ENCODE measurements at regions not wholly inside any gene's neighbourhood (a gene's known extent, or its start where the extent isn't known, plus 50 kb on each side); places are given as distances from the start of the nearest gene placed in this dataset.

DNA sequence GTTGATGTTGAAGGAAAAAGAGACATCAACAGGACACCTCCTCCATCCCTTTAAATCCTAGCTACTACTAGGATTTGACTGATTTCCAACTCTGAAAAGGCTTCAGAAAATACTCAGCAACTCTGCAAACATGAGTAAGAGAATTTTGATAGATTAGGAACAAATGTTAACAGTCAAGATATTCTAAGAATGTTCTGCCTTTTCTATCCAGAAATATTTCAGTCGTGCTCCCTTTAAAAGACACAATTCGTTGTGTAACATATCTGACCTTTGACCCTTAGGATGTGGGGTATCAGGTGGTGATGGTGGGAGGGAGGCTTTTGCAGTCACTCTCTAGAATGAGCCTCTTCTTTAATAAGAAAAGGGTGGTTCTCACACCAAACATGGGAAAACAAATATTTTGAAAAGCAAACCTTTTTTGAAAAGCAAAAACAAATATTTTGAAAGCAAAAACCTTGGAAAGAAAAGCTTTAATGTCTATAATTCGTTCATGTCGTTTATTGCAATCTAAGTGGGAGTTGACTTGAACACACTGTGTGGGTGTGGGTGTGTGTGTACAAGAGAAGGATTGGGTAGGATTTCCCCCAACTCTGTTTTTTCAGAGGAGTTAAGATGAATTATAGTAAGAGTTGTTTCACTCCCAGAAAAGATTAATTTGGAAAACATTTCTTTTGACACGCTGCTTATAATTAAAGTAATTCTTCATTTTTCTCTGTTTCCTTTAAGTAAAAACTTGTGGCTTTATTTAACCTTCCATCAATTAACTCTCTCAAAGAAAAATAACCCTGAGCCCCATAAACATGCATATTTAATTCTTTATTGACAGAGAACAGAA, 152.8 kb downstream of the TMEM167A start:
- ATAC-seq (ENCODE audit: low read depth in 2 of 2): no peak
- Histone ChIP-seq H3K27me3 (ENCODE audit: control insufficient read depth, insufficient read depth, low read length) (no peaks in the 10 kb centered on the region), H3K4me3 (ENCODE audit: low read depth, low read length) (no peak overlapping the region), H3K36me3 (ENCODE audit: control insufficient read depth, insufficient read depth, low read length) (no peaks in the 10 kb centered on the region), H3K27ac (ENCODE audit: insufficient read depth, low read length, poor library complexity, severe bottlenecking) (no peak overlapping the region), H3K4me1 (ENCODE audit: control insufficient read depth, insufficient read depth, low read length, poor library complexity, severe bottlenecking) (no peaks in the 10 kb centered on the region), H3K9me3 (ENCODE audit: control insufficient read depth in 2 of 2, low read length in 2 of 2) (no peaks in the 10 kb centered on the region)
- Mint-ChIP-seq H3K36me3 (no peaks in the 10 kb centered on the region), H3K4me1 (no peaks in the 10 kb centered on the region), H3K27me3 (peaks cover 4% of the 10 kb centered on the region), H3K4me3 (no peak overlapping the region), H3K9me3 (peaks cover 0 to 1% (median 0%) of the 10 kb centered on the region in 7 donors), H3K27ac (no peak overlapping the region)
- no peak for DNase-seq

GRCh38 chr5:82922086-82922734, 155.0 kb downstream of the TMEM167A start:
- H3K4me1 ChIP-seq (ENCODE audit: control insufficient read depth, insufficient read depth, low read length, poor library complexity, severe bottlenecking): no peaks in the 10 kb centered on the region
- H3K9me3 ChIP-seq (ENCODE audit: control insufficient read depth in 2 of 2, low read length in 2 of 2): no peaks in the 10 kb centered on the region
- Mint-ChIP-seq H3K4me3 (no peak overlapping the region), H3K36me3 (no peaks in the 10 kb centered on the region), H3K27me3 (no peaks in the 10 kb centered on the region), H3K27ac (no peak overlapping the region), H3K4me1 (no peaks in the 10 kb centered on the region), H3K9me3 (peaks cover 0 to 3% (median 0%) of the 10 kb centered on the region in 7 donors)
- H3K27ac ChIP-seq (ENCODE audit: insufficient read depth, low read length, poor library complexity, severe bottlenecking): no peak overlapping the region
- no peak overlapping the region for H3K4me3 ChIP-seq (ENCODE audit: low read depth, low read length)
- ATAC-seq (ENCODE audit: low read depth in 2 of 2): no peak
- DNase-seq: no peak
- no peaks in the 10 kb centered on the region for H3K27me3 ChIP-seq (ENCODE audit: control insufficient read depth, insufficient read depth, low read length)
- H3K36me3 ChIP-seq (ENCODE audit: control insufficient read depth, insufficient read depth, low read length): no peaks in the 10 kb centered on the region

DNA sequence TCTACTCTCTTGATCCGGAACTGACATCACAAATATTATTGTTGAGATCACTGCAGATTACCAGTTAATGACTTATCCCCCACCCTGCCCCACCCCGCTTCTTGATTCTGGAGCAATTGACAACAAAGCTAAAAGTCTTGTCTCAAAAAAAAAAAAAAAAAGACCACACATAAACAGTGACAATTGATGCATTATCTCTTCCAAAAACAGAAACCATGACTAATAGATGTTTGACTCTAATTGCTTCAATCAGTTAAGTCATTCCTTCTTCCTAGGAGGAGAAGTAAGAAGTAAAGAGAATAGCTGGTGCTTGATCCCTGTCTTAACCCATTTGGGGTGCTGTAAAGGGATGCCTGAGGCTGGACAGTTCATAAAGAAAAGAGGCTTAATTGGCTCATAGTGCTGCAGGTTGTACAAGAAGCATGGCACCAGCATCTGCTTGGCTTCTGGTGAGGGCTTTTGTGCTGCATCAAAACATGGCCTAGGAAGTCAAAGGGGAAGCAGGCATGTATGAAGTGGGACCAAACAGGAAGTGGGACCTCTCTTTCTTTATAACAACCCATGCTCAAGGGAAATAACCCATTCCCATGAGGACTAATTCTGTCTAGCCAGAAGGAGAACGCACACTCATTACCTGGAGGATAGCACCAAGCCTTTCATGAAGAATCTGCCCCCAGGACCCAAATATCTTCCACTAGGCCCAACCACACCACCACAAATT, 158.7 kb downstream of the TMEM167A start:
- no peaks in the 10 kb centered on the region for H3K27me3 Mint-ChIP-seq
- no peaks in the 10 kb centered on the region for H3K27me3 ChIP-seq (ENCODE audit: control insufficient read depth, insufficient read depth, low read length)
- peaks cover 0 to 24% (median 7%) of the 10 kb centered on the region in 7 donors for H3K9me3 Mint-ChIP-seq
- H3K36me3 ChIP-seq (ENCODE audit: control insufficient read depth, insufficient read depth, low read length): no peaks in the 10 kb centered on the region
- no peak overlapping the region for H3K4me3 Mint-ChIP-seq
- H3K36me3 Mint-ChIP-seq: no peaks in the 10 kb centered on the region
- ATAC-seq (ENCODE audit: low read depth in 2 of 2) (no peak), DNase-seq (no peak)
- H3K4me1 Mint-ChIP-seq: no peaks in the 10 kb centered on the region
- no peak overlapping the region for H3K27ac Mint-ChIP-seq
- no peaks in the 10 kb centered on the region for H3K4me1 ChIP-seq (ENCODE audit: control insufficient read depth, insufficient read depth, low read length, poor library complexity, severe bottlenecking)
- H3K27ac ChIP-seq (ENCODE audit: insufficient read depth, low read length, poor library complexity, severe bottlenecking): no peak overlapping the region
- no peak overlapping the region for H3K4me3 ChIP-seq (ENCODE audit: low read depth, low read length)
- peaks cover 0 to 4% of the 10 kb centered on the region in 2 experiments for H3K9me3 ChIP-seq (ENCODE audit: control insufficient read depth in 2 of 2, low read length in 2 of 2)

DNA sequence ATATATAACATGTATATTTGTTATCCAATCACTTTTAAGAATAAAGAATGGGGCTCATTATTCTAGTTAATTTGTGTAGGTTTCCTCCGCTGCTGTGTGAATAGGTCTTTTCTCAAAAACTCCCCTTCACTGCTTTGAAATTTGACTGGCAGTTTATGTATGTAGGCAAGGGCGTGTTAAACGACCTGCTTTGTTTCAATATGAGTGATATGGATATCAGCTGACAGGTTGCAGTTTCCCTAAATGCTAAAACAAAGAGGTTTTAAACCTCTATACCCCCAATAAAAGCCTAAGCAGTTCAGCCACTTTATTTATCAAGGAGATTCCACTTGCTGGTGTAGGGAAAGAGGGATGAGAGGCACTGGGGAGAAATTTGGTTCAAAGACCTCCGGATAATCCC, 159.6 kb downstream of the TMEM167A start:
- H3K36me3 Mint-ChIP-seq: no peaks in the 10 kb centered on the region
- Histone ChIP-seq H3K4me3 (ENCODE audit: low read depth, low read length) (no peak overlapping the region), H3K4me1 (ENCODE audit: control insufficient read depth, insufficient read depth, low read length, poor library complexity, severe bottlenecking) (no peaks in the 10 kb centered on the region), H3K36me3 (ENCODE audit: control insufficient read depth, insufficient read depth, low read length) (no peaks in the 10 kb centered on the region), H3K9me3 (ENCODE audit: control insufficient read depth in 2 of 2, low read length in 2 of 2) (peaks cover 0 to 4% of the 10 kb centered on the region in 2 experiments), H3K27ac (ENCODE audit: insufficient read depth, low read length, poor library complexity, severe bottlenecking) (no peak overlapping the region), H3K27me3 (ENCODE audit: control insufficient read depth, insufficient read depth, low read length) (no peaks in the 10 kb centered on the region)
- H3K27ac Mint-ChIP-seq: peak overlapping the region in 1 of 3 donors; percentile 40
- H3K4me1 Mint-ChIP-seq: no peaks in the 10 kb centered on the region
- peaks cover 0 to 24% (median 7%) of the 10 kb centered on the region in 7 donors for H3K9me3 Mint-ChIP-seq
- H3K27me3 Mint-ChIP-seq: no peaks in the 10 kb centered on the region
- DNase-seq (no peak), ATAC-seq (ENCODE audit: low read depth in 2 of 2) (no peak)
- no peak overlapping the region for H3K4me3 Mint-ChIP-seq

DNA sequence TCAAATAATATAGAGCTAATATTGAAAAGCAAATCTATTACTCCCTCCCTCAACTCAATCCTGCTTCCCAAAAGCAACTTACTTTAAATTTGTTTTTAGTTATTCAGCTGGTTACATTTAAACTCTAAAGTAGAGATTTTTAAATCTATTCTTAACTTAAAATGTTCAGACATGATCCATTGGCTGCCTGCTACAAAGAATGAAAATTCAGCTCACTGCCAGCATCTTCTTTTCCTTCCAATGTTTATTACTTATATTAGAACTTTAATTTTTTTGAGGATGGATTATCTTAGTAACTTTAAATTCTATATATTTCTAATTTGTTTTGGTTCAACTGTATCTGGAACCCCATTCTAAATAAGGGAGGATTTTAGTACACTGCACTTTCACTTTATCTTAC, 163.2 kb downstream of the TMEM167A start:
- peaks cover 5% of the 10 kb centered on the region for H3K27me3 Mint-ChIP-seq
- peaks cover 0 to 24% (median 9%) of the 10 kb centered on the region in 7 donors for H3K9me3 Mint-ChIP-seq

DNA sequence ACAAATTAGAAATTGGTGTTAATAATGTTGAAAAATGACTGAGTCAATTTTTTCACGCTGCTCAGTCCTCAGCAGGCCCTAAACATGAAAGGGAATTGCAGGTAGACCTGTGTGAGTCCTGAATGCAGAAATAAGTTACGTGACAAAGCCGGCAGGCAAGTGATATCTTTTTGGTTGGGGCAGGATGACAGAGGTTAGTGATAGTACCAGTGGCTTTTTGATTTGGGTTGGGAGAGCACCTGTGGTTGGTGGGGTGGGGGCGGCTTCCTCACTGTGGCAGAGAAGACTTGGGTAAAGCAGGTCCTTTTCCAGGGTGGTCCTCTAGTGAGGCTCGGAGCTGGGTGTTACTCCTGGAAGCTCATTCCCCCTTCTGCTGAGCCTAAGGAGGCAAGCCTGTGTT, 164.7 kb downstream of the TMEM167A start:
- Histone ChIP-seq H3K36me3 (ENCODE audit: control insufficient read depth, insufficient read depth, low read length) (no peaks in the 10 kb centered on the region), H3K9me3 (ENCODE audit: control insufficient read depth in 2 of 2, low read length in 2 of 2) (peaks cover 0 to 4% of the 10 kb centered on the region in 2 experiments), H3K4me3 (ENCODE audit: low read depth, low read length) (no peak overlapping the region), H3K27ac (ENCODE audit: insufficient read depth, low read length, poor library complexity, severe bottlenecking) (no peak overlapping the region), H3K27me3 (ENCODE audit: control insufficient read depth, insufficient read depth, low read length) (no peaks in the 10 kb centered on the region), H3K4me1 (ENCODE audit: control insufficient read depth, insufficient read depth, low read length, poor library complexity, severe bottlenecking) (no peaks in the 10 kb centered on the region)
- Mint-ChIP-seq H3K27ac (no peak overlapping the region), H3K27me3 (peaks cover 5% of the 10 kb centered on the region), H3K4me1 (no peaks in the 10 kb centered on the region), H3K9me3 (peaks cover 0 to 24% (median 9%) of the 10 kb centered on the region in 7 donors), H3K4me3 (no peak overlapping the region), H3K36me3 (no peaks in the 10 kb centered on the region)
- ATAC-seq (ENCODE audit: low read depth in 2 of 2) (no peak), DNase-seq (no peak)

More for the DNA sequence above, 163.2 kb downstream of the TMEM167A start:
- no peak for ATAC-seq (ENCODE audit: low read depth in 2 of 2)
- Histone ChIP-seq H3K4me1 (ENCODE audit: control insufficient read depth, insufficient read depth, low read length, poor library complexity, severe bottlenecking) (no peaks in the 10 kb centered on the region), H3K9me3 (ENCODE audit: control insufficient read depth in 2 of 2, low read length in 2 of 2) (peaks cover 0 to 4% of the 10 kb centered on the region in 2 experiments), H3K36me3 (ENCODE audit: control insufficient read depth, insufficient read depth, low read length) (no peaks in the 10 kb centered on the region), H3K27me3 (ENCODE audit: control insufficient read depth, insufficient read depth, low read length) (no peaks in the 10 kb centered on the region), H3K27ac (ENCODE audit: insufficient read depth, low read length, poor library complexity, severe bottlenecking) (no peak overlapping the region), H3K4me3 (ENCODE audit: low read depth, low read length) (no peak overlapping the region)
- DNase-seq: no peak
- Mint-ChIP-seq H3K36me3 (no peaks in the 10 kb centered on the region), H3K4me3 (no peak overlapping the region), H3K27ac (no peak overlapping the region), H3K4me1 (no peaks in the 10 kb centered on the region)

DNA sequence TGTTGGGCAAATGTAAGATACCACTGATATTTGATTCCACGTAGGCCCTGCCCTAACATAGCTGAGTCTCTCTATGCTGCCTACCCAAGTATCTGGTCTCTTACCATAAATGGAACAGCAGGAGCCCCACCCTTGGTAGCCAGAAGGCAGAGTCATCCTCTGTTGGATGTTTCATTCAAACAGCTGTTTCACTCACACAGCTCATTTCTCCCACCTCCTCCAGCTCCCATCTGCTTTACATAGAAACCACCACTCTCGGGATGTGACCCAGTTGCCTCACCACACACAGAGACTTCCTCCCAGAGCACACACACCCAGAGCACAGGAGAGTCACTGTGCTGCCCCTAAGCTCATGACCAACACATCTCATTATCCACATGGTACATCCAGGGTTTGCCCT, 165.3 kb downstream of the TMEM167A start:
- ATAC-seq (ENCODE audit: low read depth in 2 of 2): no peak
- DNase-seq: no peak
- H3K36me3 ChIP-seq (ENCODE audit: control insufficient read depth, insufficient read depth, low read length): no peaks in the 10 kb centered on the region
- no peak overlapping the region for H3K27ac Mint-ChIP-seq
- no peaks in the 10 kb centered on the region for H3K27me3 ChIP-seq (ENCODE audit: control insufficient read depth, insufficient read depth, low read length)
- H3K4me1 Mint-ChIP-seq: no peaks in the 10 kb centered on the region
- no peak overlapping the region for H3K27ac ChIP-seq (ENCODE audit: insufficient read depth, low read length, poor library complexity, severe bottlenecking)
- no peak overlapping the region for H3K4me3 Mint-ChIP-seq
- H3K36me3 Mint-ChIP-seq: no peaks in the 10 kb centered on the region
- peaks cover 5% of the 10 kb centered on the region for H3K27me3 Mint-ChIP-seq
- no peak overlapping the region for H3K4me3 ChIP-seq (ENCODE audit: low read depth, low read length)
- H3K9me3 ChIP-seq (ENCODE audit: control insufficient read depth in 2 of 2, low read length in 2 of 2): peaks cover 0 to 3% of the 10 kb centered on the region in 2 experiments
- H3K4me1 ChIP-seq (ENCODE audit: control insufficient read depth, insufficient read depth, low read length, poor library complexity, severe bottlenecking): no peaks in the 10 kb centered on the region
- H3K9me3 Mint-ChIP-seq: peaks cover 0 to 20% (median 8%) of the 10 kb centered on the region in 7 donors
